Kidney (tissue), 13 donors: ENCODE measurements at regions not wholly inside any gene's neighbourhood (a gene's known extent, or its start where the extent isn't known, plus 50 kb on each side); places are given as distances from the start of the nearest gene placed in this dataset.

ENCODE experiments used
- DNase-seq, 5 donors: peaks; one replicate each; pipeline ENCODE4 v3.0.0-alpha.2; 2013 to 2020
- FAIRE-seq: peaks from 2 replicates; lab custom pipeline; 2012; peaks lifted over from hg19 to GRCh38; lab: Jason Lieb, UNC
- H3K27ac ChIP-seq, 2 donors: one replicate each; pipeline ENCODE4 v1.7.0; 2013; ENCODE audit warnings: low read depth in 2 of 2, low read length in 2 of 2, inconsistent platforms in 1 of 2
- H3K27me3 ChIP-seq: one replicate; pipeline ENCODE4 v1.7.1; 2013; ENCODE audit warnings: low read length, inconsistent platforms; ENCODE audit not compliant: control insufficient read depth, insufficient read depth
- H3K36me3 ChIP-seq, 3 donors: one replicate each; pipeline versions ENCODE4 v1.7.0 to v1.7.1; 2013; ENCODE audit warnings: low read length in 3 of 3, control low read depth in 1 of 3, inconsistent platforms in 1 of 3; ENCODE audit not compliant: insufficient read depth in 3 of 3, control insufficient read depth in 2 of 3
- H3K4me1 ChIP-seq, 3 donors: one replicate each; pipeline versions ENCODE4 v1.7.0 to v1.7.1; 2013; ENCODE audit warnings: low read length in 3 of 3, inconsistent platforms in 1 of 3, low read depth in 1 of 3; ENCODE audit not compliant: control insufficient read depth in 2 of 3, insufficient read depth in 2 of 3
- H3K4me3 ChIP-seq, 3 donors: one replicate each; pipeline versions ENCODE4 v1.7.0 to v1.8.1; 2013; ENCODE audit warnings: low read length in 3 of 3, control low read depth in 1 of 3, inconsistent platforms in 1 of 3
- H3K9ac ChIP-seq, 3 donors: one replicate each; pipeline versions ENCODE4 v1.7.0 to v1.7.1; 2013; ENCODE audit warnings: low read length in 3 of 3, control low read depth in 1 of 3, inconsistent platforms in 1 of 3
- H3K9me3 ChIP-seq, 3 donors: one replicate each; pipeline versions ENCODE4 v1.7.0 to v1.7.1; 2013; ENCODE audit warnings: low read length in 3 of 3, control low read depth in 1 of 3, inconsistent platforms in 1 of 3; ENCODE audit not compliant: control insufficient read depth in 2 of 3, insufficient read depth in 1 of 3
- CTCF ChIP-seq: IDR thresholded peaks from 3 replicates; pipeline ENCODE4 v1.5.1; 2012; ENCODE audit warnings: mild to moderate bottlenecking, moderate library complexity, borderline replicate concordance; ENCODE audit not compliant: insufficient read depth; ENCODE audit errors: extremely low read depth
- intact Hi-C: fragments of 100-400 bp; cut with DNase I; formaldehyde crosslinking; loops from one replicate; pipeline ENCODE4 v1.11.1; 2022
- donor health status: control.
- donor health status: control.
- donor health status: control.
- donor health status: control.
- donor health status: control.
- donor health status: DM: yes; HTN: yes; CAD: no.
- donor health status: Normal renal cell carcinoma (clear cell type).

GRCh38 chr17:73971127-73971526, 232.4 kb upstream of the RPL38 start:
- FAIRE-seq: no peak
- Histone ChIP-seq H3K4me1 (no peaks in the 10 kb centered on the region), H3K36me3 (no peaks in the 10 kb centered on the region), H3K9me3 (no peaks in the 10 kb centered on the region), H3K27ac (no peak overlapping the region), H3K4me3 (no peak overlapping the region), H3K27me3 (no peaks in the 10 kb centered on the region), H3K9ac (no peak overlapping the region)
- peak in 3 of 5 donors; percentile 46 to 55 (median 54) for DNase-seq
- intact Hi-C loops: no loop called here
- no peak for TF ChIP-seq CTCF

- DNase-seq: no peak
These were observed 231.4 kb upstream of the RPL38 start for GRCh38 chr17:73972056-73972455.

GRCh38 chr17:73972901-73973300, 230.6 kb upstream of the RPL38 start:
- no peak for FAIRE-seq
- H3K9ac ChIP-seq: no peak overlapping the region
- no peak for TF ChIP-seq CTCF
- H3K27ac ChIP-seq: no peak overlapping the region
- peak in 1 of 5 donors; percentile 10 for DNase-seq
- H3K4me1 ChIP-seq: no peaks in the 10 kb centered on the region
- no peaks in the 10 kb centered on the region for H3K9me3 ChIP-seq
- no peaks in the 10 kb centered on the region for H3K36me3 ChIP-seq
- intact Hi-C loops: no loop called here
- H3K27me3 ChIP-seq: no peaks in the 10 kb centered on the region
- H3K4me3 ChIP-seq: no peak overlapping the region

More at GRCh38 chr17:73972056-73972455, 231.4 kb upstream of the RPL38 start:
- Histone ChIP-seq H3K4me3 (no peak overlapping the region), H3K9me3 (no peaks in the 10 kb centered on the region), H3K27me3 (no peaks in the 10 kb centered on the region), H3K9ac (no peak overlapping the region), H3K36me3 (no peaks in the 10 kb centered on the region), H3K4me1 (no peaks in the 10 kb centered on the region), H3K27ac (no peak overlapping the region)
- FAIRE-seq: no peak
- no peak for TF ChIP-seq CTCF
- intact Hi-C loops: no loop called here
